Testis (tissue), 2 donors: ENCODE measurements at regions not wholly inside any gene's neighbourhood (a gene's known extent, or its start where the extent isn't known, plus 50 kb on each side); places are given as distances from the start of the nearest gene placed in this dataset.

Source experiments
- DNase-seq: peaks from one replicate; pipeline ENCODE4 v3.0.0-alpha.2; 2019
- H3K27ac ChIP-seq, 2 donors: fragments of 200-600 bp; sonication (generic); one replicate each; pipeline ENCODE4 v1.5.1; 2019
- H3K27me3 ChIP-seq: fragments of 200-600 bp; sonication (generic); one replicate; pipeline ENCODE4 v1.5.1; 2019
- H3K36me3 ChIP-seq: fragments of 200-600 bp; sonication (generic); one replicate; pipeline ENCODE4 v1.5.1; 2017; ENCODE audit warnings: low read depth; ENCODE audit errors: missing control alignments
- H3K4me1 ChIP-seq: fragments of 200-600 bp; sonication (generic); one replicate; pipeline ENCODE4 v1.5.1; 2019
- H3K4me3 ChIP-seq, 2 donors: fragments of 200-600 bp; sonication (generic); one replicate each; pipeline ENCODE4 v1.5.1; 2017 to 2019
- H3K9me3 ChIP-seq: fragments of 200-600 bp; sonication (generic); one replicate; pipeline ENCODE4 v1.5.1; 2017
- POLR2A ChIP-seq: fragments of 450-650 bp; IDR thresholded peaks from one replicate; pipeline ENCODE4 v1.6.1; 2017; ENCODE audit warnings: antibody characterized with exemption, mild to moderate bottlenecking, moderate library complexity
- WGBS, 2 donors: methylation state at CpG; one replicate each; pipeline ENCODE4 v1.1.5; 2018; 5-methylcytosine and 5-hydroxymethylcytosine counted together
- intact Hi-C: fragments of 100-400 bp; cut with DNase I; formaldehyde crosslinking; loops from one replicate; pipeline ENCODE4 v1.15.1; 2023; ENCODE audit warnings: low total_unique reads
- TF ChIP-seq, protein P1 (sequence below), 3 experiments: fragments of 450-650 bp in 2 of 3; fragments of 200-600 bp in 1 of 3; sonication (generic) in 1 of 3; IDR thresholded peaks; one replicate each; pipeline ENCODE4 v1.5.1; 2016 to 2019; ENCODE audit warnings: antibody characterized with exemption in 3 of 3, mild to moderate bottlenecking in 2 of 3, moderate library complexity in 1 of 3

GRCh38 chr5:35319333-35320002 is 89.2 kb upstream of the PRLR start:
- no peaks in the 10 kb centered on the region for H3K4me1 ChIP-seq
- DNase-seq: peak; percentile 45
- 77 to 79% methylated on average over 4 of the region's 4 CpGs for WGBS, 2 donors
- H3K9me3 ChIP-seq: no peaks in the 10 kb centered on the region
- no peak overlapping the region for H3K27ac ChIP-seq
- TF ChIP-seq, protein P1, sequence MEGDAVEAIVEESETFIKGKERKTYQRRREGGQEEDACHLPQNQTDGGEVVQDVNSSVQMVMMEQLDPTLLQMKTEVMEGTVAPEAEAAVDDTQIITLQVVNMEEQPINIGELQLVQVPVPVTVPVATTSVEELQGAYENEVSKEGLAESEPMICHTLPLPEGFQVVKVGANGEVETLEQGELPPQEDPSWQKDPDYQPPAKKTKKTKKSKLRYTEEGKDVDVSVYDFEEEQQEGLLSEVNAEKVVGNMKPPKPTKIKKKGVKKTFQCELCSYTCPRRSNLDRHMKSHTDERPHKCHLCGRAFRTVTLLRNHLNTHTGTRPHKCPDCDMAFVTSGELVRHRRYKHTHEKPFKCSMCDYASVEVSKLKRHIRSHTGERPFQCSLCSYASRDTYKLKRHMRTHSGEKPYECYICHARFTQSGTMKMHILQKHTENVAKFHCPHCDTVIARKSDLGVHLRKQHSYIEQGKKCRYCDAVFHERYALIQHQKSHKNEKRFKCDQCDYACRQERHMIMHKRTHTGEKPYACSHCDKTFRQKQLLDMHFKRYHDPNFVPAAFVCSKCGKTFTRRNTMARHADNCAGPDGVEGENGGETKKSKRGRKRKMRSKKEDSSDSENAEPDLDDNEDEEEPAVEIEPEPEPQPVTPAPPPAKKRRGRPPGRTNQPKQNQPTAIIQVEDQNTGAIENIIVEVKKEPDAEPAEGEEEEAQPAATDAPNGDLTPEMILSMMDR (IDR thresholded peaks at IDR 0.05): no peak
- no peak for TF ChIP-seq POLR2A
- no peaks in the 10 kb centered on the region for H3K27me3 ChIP-seq
- H3K36me3 ChIP-seq: no peaks in the 10 kb centered on the region
- H3K4me3 ChIP-seq: no peak overlapping the region
- intact Hi-C loops: no loop called here

GRCh38 chr5:35317586-35317985 is 87.3 kb upstream of the PRLR start:
- TF ChIP-seq POLR2A: no peak
- TF ChIP-seq, protein P1 (IDR thresholded peaks at IDR 0.05): no peak
- H3K4me1 ChIP-seq: no peaks in the 10 kb centered on the region
- intact Hi-C loops: no loop called here
- no peak overlapping the region for H3K27ac ChIP-seq
- 87 to 89% methylated on average over 2 of the region's 2 CpGs for WGBS, 2 donors
- no peaks in the 10 kb centered on the region for H3K9me3 ChIP-seq
- no peak overlapping the region for H3K4me3 ChIP-seq
- no peaks in the 10 kb centered on the region for H3K36me3 ChIP-seq
- DNase-seq: no peak
- H3K27me3 ChIP-seq: no peaks in the 10 kb centered on the region

GRCh38 chr5:35316611-35317274 is 86.5 kb upstream of the PRLR start:
- intact Hi-C loops: no loop called here
- Histone ChIP-seq H3K4me1 (no peaks in the 10 kb centered on the region), H3K27me3 (no peaks in the 10 kb centered on the region), H3K4me3 (no peak overlapping the region), H3K9me3 (no peaks in the 10 kb centered on the region), H3K27ac (no peak overlapping the region), H3K36me3 (no peaks in the 10 kb centered on the region)
- no peak for TF ChIP-seq POLR2A
- TF ChIP-seq, protein P1 (IDR thresholded peaks at IDR 0.05): no peak
- WGBS, 2 donors: 91 to 98% methylated on average over 4 of the region's 4 CpGs
- no peak for DNase-seq

DNA sequence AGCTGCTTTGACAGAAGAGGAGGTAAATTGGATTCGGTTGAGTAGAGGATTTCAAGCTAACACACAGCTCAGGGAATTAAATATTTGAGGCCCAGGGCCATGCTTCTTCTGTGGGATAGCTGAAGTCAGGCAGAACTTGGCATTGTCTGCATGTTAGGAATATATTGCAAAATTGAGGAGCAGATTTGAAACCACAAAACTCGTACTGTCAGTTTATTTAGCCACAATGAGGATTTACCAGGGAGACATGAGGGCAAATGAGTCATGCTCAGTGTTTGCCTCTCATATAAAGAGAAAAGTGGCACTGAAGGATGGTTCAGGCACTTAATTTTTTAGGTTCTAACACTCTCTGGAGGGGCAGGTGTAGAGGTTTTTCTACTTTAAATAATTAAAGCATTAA is 83.0 kb upstream of the PRLR start:
- H3K27ac ChIP-seq: no peak overlapping the region
- no peaks in the 10 kb centered on the region for H3K27me3 ChIP-seq
- no peak for DNase-seq
- intact Hi-C loops: no loop called here
- TF ChIP-seq POLR2A: no peak
- TF ChIP-seq, protein P1 (IDR thresholded peaks at IDR 0.05): no peak
- no peaks in the 10 kb centered on the region for H3K36me3 ChIP-seq
- H3K4me3 ChIP-seq: no peak overlapping the region
- H3K4me1 ChIP-seq: no peaks in the 10 kb centered on the region
- 44 to 68% methylated on average over 2 of the region's 2 CpGs for WGBS, 2 donors
- no peaks in the 10 kb centered on the region for H3K9me3 ChIP-seq

DNA sequence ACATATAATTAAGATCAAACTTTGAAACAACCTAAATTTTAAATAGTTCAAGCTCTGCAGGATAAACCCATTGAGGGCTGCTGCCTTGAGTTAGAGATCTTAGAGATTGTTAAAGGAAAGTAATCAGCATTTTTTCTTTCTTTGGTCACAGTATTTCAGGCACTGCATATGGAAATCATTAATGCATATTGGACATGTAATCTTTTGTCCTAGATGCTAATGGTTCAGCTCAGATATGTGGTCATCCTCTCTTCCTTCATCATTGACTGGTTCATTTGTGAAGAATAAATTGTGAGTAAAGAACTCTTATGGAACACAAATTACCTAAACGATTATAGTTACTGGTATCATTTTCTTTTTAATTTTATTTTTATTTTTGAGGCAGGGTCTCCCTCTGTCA is 82.0 kb upstream of the PRLR start:
- intact Hi-C loops: no loop called here
- Histone ChIP-seq H3K4me3 (no peak overlapping the region), H3K36me3 (no peaks in the 10 kb centered on the region), H3K27me3 (no peaks in the 10 kb centered on the region), H3K4me1 (no peaks in the 10 kb centered on the region), H3K27ac (no peak overlapping the region), H3K9me3 (no peaks in the 10 kb centered on the region)
- 84 to 97% methylated on average over 1 of the region's 1 CpG for WGBS, 2 donors
- no peak for TF ChIP-seq POLR2A
- TF ChIP-seq, protein P1 (IDR thresholded peaks at IDR 0.05): no peak
- DNase-seq: no peak
